ENCODE measurements at regions not wholly inside any gene's neighbourhood (a gene's known extent, or its start where the extent isn't known, plus 50 kb on each side); places are given as distances from the start of the nearest gene placed in this dataset.

GRCh38 chr7:109695419-109695818 lies 1125.7 kb downstream of the DNAJB9 start:
- no peaks in the 10 kb centered on the region for H3K36me3 ChIP-seq (ENCODE audit: control insufficient read depth in 2 of 2, insufficient read depth in 1 of 2, low read length in 2 of 2)
- no peak overlapping the region for H3K27ac ChIP-seq (ENCODE audit: extremely low read depth, low read depth, low read length)
- no peaks in the 10 kb centered on the region for H3K4me1 ChIP-seq (ENCODE audit: control insufficient read depth, insufficient read depth, low read length)
- TF ChIP-seq ZNF16 (tag by site-specific recombination; IDR thresholded peaks at IDR 0.05; ENCODE audit: low read depth) = no peak
- no peak for TF ChIP-seq ZNF561 (tag by site-specific recombination; IDR thresholded peaks at IDR 0.05; ENCODE audit: borderline replicate concordance)
- no peak for TF ChIP-seq ZNF202 (tag by site-specific recombination; IDR thresholded peaks at IDR 0.05; ENCODE audit: borderline replicate concordance)
- no peak for TF ChIP-seq ZNF132 (tag by site-specific recombination; IDR thresholded peaks at IDR 0.05; ENCODE audit: borderline replicate concordance)
- no peak for TF ChIP-seq OSR2 (tag by site-specific recombination; IDR thresholded peaks at IDR 0.05)
- no peak for TF ChIP-seq ZNF362 (tag by site-specific recombination; IDR thresholded peaks at IDR 0.05)
- TF ChIP-seq ZNF26 (tag by site-specific recombination; IDR thresholded peaks at IDR 0.05) = no peak
- H3K9me3 ChIP-seq (ENCODE audit: control insufficient read depth, insufficient read depth, low read depth, low read length) = no peaks in the 10 kb centered on the region
- ChIA-PET POLR2A (no interaction called here), CTCF (no interaction called here)
- H3K4me3 ChIP-seq (ENCODE audit: low read depth, low read length) = no peak overlapping the region

GRCh38 chr7:109696723-109697122 lies 1127.0 kb downstream of the DNAJB9 start:
- H3K36me3 ChIP-seq (ENCODE audit: control insufficient read depth in 2 of 2, insufficient read depth in 1 of 2, low read length in 2 of 2) = no peaks in the 10 kb centered on the region
- POLR2A ChIA-PET = no interaction called here
- CTCF ChIA-PET = no interaction called here
- TF ChIP-seq ZNF121 (tag by site-specific recombination; IDR thresholded peaks at IDR 0.05) = no peak
- TF ChIP-seq HOXD13 (CRISPR knock-in tag; IDR thresholded peaks at IDR 0.05; ENCODE audit: borderline replicate concordance) = 0 out of 2 replicates have a peak, but pooled peaks have one; percentile 54
- TF ChIP-seq ZFP3 (tag by site-specific recombination; IDR thresholded peaks at IDR 0.05; ENCODE audit: low read depth) = no peak
- H3K27ac ChIP-seq (ENCODE audit: extremely low read depth, low read depth, low read length) = no peak overlapping the region
- H3K4me1 ChIP-seq (ENCODE audit: control insufficient read depth, insufficient read depth, low read length) = no peaks in the 10 kb centered on the region
- no peaks in the 10 kb centered on the region for H3K9me3 ChIP-seq (ENCODE audit: control insufficient read depth, insufficient read depth, low read depth, low read length)
- no peak overlapping the region for H3K4me3 ChIP-seq (ENCODE audit: low read depth, low read length)

GRCh38 chr7:109699661-109700060 lies 1130.0 kb downstream of the DNAJB9 start:
- H3K4me1 ChIP-seq (ENCODE audit: control insufficient read depth, insufficient read depth, low read length) = no peaks in the 10 kb centered on the region
- no peak overlapping the region for H3K27ac ChIP-seq (ENCODE audit: extremely low read depth, low read depth, low read length)
- H3K9me3 ChIP-seq (ENCODE audit: control insufficient read depth, insufficient read depth, low read depth, low read length) = no peaks in the 10 kb centered on the region
- no peaks in the 10 kb centered on the region for H3K36me3 ChIP-seq (ENCODE audit: control insufficient read depth in 2 of 2, insufficient read depth in 1 of 2, low read length in 2 of 2)
- no peak overlapping the region for H3K4me3 ChIP-seq (ENCODE audit: low read depth, low read length)
- ChIA-PET CTCF (no interaction called here), POLR2A (no interaction called here)
- TF ChIP-seq ZNF549 (tag by site-specific recombination; IDR thresholded peaks at IDR 0.05) = no peak
- no peak for TF ChIP-seq ZNF600 (tag by site-specific recombination; IDR thresholded peaks at IDR 0.05)
- TF ChIP-seq ATF2 (tag by site-specific recombination; IDR thresholded peaks at IDR 0.05; ENCODE audit: low read depth) = no peak
- TF ChIP-seq ZNF175 (tag by site-specific recombination; IDR thresholded peaks at IDR 0.05) = no peak
- TF ChIP-seq ZNF449 (tag by site-specific recombination; IDR thresholded peaks at IDR 0.05) = no peak
- no peak for TF ChIP-seq ZNF37A (tag by site-specific recombination; IDR thresholded peaks at IDR 0.05)
- no peak for TF ChIP-seq GFI1B (tag by site-specific recombination; IDR thresholded peaks at IDR 0.05)
- no peak for TF ChIP-seq ZNF335 (tag by site-specific recombination; conservative IDR thresholded peaks at IDR 0.05)
- no peak for TF ChIP-seq KLF7 (tag by site-specific recombination; IDR thresholded peaks at IDR 0.05; ENCODE audit: borderline replicate concordance)
- no peak for TF ChIP-seq ZNF350 (tag by site-specific recombination; IDR thresholded peaks at IDR 0.05)
- no peak for TF ChIP-seq ZNF776 (tag by site-specific recombination; IDR thresholded peaks at IDR 0.05; ENCODE audit: borderline replicate concordance)
- no peak for TF ChIP-seq SCRT1 (tag by site-specific recombination; IDR thresholded peaks at IDR 0.05; ENCODE audit: borderline replicate concordance)
- no peak for TF ChIP-seq ZNF26 (tag by site-specific recombination; IDR thresholded peaks at IDR 0.05)
- TF ChIP-seq ZNF791 (tag by site-specific recombination; IDR thresholded peaks at IDR 0.05) = no peak
- no peak for TF ChIP-seq ZNF596 (tag by site-specific recombination; IDR thresholded peaks at IDR 0.05)
